GM19467 (cell line): ENCODE measurements at regions not wholly inside any gene's neighbourhood (a gene's known extent, or its start where the extent isn't known, plus 50 kb on each side); places are given as distances from the start of the nearest gene placed in this dataset.

Source experiments
- ATAC-seq: cut with Tn5 transposase; IDR thresholded peaks from one replicate; pipeline ENCODE4 v1.9.1; 2021; ENCODE audit warnings: mild to moderate bottlenecking, moderate library complexity; ENCODE audit not compliant: unreplicated experiment

DNA sequence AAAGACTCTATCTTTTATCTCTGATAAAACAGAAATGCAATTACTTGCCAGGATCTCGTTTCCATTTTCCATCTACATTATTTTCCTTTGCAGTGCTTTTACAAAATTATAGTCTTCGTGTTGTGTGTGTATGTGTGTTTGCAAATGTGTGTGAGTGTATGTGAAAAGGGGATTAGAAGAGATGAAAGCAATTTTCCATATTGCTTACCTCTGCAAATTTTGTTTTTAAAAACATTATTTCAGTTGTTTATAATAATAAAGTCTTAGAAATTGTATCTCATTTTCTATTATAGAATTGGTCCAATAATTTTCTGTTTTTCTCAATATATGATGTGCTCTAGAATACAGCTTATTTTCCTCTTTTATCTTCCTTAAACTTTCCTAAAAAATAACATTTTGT lies 421.3 kb upstream of the ANKRD30A start:
- ATAC-seq, result no peak

DNA sequence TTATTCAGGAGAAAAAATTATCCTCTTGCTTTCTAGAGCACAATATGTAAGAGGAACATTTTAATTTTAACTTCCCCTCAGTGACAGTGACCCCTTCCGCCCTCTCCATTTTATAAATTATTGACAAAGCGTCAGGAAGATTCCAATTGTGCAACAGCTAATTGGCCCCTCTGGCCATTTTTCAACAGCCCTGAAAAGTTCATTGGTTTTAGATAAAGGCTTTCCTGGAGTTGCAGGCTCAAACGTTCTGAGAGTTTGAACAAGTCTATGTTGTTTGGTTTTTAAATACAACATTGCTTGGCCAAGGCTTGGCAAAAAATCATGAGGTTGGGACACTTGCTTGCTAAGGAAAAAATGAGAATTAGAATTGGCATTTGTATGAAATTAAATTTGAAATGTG lies 422.2 kb upstream of the ANKRD30A start:
- ATAC-seq, result no peak

DNA sequence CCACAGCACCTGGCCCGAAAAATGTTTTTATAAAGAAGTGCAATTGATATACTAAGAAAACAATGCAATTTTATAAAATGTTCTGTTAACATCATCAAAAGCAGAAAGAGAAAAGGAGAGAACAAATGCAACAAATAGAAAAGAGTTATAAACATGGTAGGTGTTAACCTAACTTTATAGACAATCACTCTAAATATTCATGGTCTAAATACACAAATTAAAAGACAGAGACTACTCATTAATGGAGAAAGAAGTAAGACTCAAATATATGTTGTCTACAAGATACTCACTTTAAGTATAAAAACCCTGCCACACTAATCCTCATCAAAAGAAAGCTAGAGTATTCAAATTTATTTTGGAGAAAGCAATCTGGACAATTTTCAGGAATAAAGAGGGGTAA lies 425.3 kb upstream of the ANKRD30A start:
- ATAC-seq, result no peak

DNA sequence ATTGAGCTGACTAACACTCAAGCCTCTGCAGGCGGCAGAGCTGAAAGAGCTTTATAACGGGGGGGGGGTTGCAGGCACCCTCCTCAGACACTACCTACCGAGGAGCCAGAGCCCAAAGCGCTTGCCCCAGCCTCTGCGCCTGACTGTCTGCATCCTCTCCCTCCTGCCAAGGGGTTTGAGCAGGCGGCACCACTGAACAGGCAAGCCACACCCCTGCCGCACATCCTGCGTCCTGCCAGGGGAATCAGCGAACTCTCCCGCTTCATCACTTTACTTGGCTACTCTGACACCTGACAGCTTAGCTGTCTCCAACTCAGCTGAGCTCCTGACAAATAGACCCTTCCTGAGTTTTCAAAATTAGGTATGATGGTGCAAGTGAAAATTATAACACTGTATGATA lies 432.6 kb upstream of the ANKRD30A start:
- ATAC-seq, result no peak

DNA sequence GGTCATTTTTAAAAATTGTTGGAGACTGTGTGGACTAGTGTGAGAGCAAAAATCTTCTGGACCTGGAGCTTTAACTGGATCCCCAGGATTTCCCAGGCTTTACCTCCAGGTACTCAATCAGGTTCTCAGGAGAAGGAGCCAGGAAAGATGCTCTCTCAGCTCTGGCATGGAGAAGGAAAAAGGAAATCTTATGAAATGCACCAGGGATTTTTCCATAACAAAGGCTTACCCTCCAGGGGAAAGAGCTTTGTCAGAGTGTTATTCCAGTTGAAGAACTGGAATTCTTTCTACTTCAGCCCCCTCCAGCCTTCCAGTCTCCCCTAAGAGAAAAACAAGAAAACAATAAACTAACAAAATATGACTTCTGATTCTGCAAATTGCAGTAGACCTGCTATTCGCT lies 436.7 kb upstream of the ANKRD30A start:
- no peak for ATAC-seq

DNA sequence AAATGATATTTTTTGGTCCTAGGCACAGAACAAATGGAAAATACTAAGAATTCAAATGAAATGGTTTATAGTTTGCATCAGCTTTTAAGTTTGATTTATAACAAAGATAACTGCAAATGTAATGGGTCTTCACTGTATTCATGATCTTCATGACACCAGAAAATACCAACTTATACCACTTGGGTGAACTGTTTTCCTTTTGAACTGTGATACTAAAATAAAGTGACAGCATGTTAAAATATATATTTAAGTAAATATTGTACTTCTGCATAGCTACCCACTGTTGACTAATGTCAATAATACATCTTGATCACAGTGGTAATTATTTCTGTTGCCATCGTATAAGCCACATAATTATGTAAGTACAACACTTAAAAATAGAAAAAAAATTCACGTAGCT lies 442.0 kb upstream of the ANKRD30A start:
- ATAC-seq, result no peak

DNA sequence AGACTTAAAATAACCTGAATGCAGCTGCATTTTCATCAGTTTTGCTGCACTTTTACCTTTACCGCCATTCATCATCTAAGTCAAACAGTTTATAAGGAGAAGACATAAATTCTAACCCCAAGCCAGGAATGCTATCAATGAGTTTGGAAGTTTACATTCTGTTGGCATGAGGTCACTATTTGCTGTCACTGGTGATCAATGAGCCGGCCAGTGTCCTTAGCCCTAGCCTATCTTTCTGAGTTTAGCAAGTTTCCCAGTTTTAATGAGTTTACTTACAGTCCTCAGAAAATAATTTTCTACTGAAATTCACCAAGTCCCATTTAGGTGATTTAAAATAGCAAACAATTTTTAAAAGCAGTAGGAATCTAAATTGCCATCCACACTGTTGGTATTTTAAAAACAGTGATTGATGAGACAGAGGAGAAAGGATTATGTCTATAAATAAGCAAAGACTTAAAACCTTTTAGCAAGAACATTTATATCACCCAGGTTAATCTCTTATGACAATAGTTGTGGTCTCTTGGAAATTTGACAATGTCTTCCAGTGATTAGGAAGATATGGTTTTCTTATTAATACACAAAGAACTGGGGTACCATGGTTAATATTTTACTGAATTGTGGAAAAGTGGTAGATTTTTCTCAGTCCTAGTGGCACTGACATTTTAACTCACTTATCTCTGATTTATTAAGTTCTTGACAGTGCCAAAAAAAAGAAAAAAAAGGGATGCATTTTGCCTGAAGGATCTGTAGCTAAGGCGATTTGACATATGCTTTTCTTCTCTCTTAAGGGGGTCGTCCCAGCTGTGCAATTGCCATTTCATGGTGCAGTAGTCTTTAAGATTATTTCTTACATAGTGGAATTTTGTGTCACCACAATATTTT lies 443.4 kb upstream of the ANKRD30A start:
- no peak for ATAC-seq

DNA sequence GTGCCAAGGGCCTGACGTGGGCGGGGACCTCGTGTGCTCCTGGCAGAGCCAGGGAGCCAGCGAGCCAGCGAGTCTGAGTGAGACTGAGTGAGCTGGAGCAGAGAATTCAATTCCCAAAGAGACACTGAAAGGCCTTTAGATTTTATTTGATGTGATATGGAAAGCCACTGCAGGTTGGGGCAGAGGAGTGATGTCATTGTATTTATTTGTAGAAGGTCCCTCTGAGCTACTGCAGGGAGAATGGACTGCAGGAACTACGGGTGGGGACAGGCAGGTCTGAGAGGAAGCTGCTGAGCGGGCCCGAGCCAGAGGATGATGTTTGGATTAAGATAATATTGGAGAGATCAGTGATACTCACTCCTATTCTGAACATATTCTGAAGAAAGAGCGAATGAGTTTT lies 445.8 kb upstream of the ANKRD30A start:
- ATAC-seq, result no peak

DNA sequence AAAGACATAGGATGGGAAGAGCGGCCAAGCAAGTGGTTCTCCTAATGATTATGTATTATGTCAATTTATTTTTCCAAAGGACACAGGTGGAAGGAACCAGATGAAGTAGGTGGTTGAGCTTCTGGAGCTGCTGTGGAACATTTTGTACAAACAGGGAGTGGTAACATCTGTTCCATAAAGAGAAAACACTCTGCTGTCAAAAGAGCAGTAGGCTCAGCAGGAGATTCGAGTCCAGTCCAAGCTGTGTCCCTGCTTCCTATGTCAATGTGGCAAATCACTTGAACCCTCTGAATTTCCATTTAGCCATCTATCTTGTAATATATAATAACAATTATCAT lies 448.0 kb upstream of the ANKRD30A start:
- no peak for ATAC-seq

DNA sequence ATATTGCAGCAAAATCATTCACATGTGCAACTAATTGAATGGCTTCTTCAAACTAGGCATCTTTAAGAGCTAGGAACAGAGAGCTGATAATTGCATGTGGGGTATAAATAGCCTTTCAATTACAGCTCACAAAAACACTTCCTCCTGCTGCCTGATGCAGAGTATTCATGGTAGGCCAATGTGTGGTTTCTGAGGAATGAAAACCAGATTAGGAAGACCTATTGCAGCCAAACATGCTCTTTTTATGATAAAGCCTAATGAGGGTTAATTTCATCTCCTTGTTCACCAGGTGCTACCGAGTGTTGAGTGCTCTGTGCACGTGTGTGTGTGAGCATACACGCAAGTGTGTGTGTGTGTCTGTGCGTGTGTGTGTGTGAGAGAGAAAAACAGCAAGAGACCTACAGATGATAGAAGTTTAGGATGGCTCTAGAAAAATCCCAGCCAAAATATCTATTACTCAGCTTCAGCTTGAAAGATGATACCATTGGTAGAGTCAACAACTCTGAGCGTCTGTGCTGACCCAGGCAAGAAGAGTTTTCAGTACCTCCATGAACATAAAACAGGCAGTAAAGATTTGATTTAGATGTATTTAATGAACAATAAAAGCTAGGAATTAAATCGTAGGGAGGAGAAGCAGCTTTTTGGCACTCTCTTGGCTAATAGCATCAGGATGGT lies 448.5 kb upstream of the ANKRD30A start:
- no peak for ATAC-seq

DNA sequence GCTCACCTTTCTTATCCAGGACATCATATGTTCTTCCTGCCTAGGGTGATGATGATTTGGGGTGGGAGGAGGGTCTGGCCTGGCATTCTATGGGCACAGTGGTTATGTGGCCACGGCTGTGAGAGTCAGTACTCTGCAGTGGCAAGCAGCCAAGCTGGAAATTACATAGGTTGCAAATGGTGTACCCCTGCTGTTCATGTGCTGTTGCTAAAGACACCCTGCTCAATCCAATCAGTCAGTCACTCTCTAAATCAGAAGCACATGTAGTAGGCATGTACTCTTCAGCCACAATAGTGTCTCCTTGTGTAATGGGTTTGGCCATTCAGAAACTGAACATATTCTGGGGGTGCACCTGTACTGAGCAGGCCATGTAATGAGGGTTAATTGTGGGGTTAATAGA lies 449.1 kb upstream of the ANKRD30A start:
- no peak for ATAC-seq

DNA sequence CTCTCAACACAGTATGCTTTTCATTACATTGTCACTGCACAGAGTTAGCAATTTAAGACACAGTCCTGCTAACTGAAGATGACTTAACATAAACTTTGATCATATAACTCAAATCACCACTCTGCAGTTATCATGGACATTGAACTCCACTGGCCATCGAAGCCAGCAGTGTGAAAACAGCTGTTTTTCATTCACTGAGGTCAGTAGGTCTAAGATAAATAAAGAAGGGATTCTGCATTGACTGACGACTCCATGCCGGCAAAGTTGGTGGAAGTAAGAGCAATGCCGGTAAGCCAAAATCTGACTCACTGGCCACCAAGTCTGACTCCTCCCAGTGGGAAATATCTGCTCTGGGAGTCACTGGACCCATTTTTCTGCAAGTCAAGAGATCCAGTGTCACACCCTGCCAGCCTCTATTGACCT lies 449.9 kb upstream of the ANKRD30A start:
- ATAC-seq, result no peak

DNA sequence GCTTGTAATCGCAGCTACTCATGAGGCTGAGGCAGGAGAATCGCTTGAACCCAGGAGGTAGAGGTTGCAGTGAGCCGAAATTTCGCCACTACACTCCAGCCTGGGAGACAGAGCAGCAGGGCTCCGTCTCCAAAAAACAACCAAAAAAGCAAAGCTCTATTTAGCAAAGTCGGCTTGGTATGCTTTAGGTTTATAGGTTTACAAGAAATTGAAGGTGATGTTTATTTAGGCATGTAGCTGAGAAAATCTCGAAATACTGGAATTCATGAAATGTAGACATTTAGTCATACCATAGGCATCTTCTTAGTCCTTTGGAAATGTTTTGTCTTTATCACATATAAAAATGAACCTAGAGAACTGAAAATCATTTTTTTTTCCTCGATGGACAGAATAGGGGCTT lies 453.8 kb upstream of the ANKRD30A start:
- ATAC-seq, result no peak

DNA sequence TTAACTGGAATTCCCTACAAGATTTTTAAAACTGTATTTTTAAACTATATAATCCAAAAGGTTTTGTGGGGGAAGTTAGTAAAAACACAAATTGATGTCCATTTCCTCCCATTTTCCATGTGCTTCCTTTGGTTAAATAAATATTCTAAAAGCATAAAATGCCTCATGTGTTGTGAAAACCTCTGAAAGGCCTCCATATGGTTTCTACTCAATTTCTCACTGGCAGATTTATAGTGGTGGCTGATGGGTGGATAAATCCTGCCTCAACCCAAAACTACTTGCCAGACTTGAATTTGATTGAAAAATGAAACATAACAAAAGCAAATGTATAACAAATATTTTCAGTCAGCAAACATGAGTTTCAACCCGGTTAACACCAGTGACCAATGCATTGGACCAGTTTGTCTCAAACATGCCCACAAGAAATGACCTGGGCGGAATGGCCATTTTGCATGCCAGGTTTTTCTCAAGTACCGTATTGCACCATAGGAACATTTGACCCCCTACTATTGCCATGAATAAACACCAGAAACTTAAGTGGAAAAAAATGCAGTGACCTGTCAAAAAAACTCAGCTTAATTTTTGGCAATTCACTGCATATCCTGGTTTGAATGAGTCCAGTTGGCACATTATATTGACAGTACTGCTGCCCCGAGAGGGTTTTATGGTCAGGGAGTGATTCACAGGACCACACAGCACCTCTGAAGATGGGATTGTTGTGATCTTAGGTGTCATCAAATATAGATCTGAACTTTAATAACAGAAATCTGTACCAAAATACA lies 454.6 kb upstream of the ANKRD30A start:
- ATAC-seq, result no peak

DNA sequence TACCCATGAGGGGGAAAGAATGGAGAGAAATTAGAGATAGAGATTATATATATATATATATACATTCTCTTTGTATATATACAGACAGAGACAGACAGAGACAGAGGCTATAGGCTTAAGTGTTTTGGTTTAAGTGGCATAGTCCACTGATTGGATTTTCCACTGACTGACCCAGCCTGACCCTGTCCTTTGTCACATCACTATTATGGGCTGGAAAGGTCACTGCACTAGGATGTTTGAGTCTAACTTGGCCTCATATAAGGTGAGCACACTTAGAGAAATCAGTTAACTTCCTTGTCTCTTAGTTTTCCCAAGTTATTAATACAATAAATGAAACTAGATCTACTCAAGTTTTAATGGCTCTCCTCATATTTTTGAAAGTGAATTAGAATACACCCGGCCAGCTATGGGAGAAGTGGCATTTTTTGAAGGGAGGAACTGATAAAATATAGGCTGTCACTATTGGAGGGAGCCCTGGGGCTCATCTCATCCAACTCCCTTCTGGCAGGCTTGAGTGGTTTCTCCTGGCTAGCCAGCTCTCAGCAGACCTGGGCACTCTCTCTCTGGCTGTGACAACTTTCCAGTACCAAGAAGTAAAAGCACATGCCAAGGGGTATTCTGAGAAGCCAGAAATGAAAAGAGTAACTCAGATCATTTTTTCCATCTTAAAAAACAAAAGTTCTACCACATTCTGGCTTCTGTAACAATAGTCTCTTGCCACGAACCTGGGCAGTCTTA lies 455.6 kb upstream of the ANKRD30A start:
- ATAC-seq, result no peak

DNA sequence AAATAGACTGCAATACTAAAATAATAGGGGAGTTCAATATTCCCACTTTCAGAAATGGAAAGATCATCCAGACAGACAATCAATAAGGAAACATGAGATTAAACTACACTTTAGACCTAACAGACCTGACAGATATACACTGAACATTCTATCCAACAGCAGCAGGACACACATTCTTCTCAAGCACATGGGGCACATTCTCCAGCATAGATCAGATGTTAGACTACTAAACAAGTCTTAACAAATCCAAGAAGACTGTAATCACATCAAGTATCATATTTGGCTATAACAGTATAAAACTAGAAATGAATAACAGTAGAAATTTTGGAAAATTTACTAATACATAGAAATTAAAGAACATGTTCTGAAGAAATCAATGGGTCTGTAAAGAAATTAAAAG lies 458.9 kb upstream of the ANKRD30A start:
- no peak for ATAC-seq

DNA sequence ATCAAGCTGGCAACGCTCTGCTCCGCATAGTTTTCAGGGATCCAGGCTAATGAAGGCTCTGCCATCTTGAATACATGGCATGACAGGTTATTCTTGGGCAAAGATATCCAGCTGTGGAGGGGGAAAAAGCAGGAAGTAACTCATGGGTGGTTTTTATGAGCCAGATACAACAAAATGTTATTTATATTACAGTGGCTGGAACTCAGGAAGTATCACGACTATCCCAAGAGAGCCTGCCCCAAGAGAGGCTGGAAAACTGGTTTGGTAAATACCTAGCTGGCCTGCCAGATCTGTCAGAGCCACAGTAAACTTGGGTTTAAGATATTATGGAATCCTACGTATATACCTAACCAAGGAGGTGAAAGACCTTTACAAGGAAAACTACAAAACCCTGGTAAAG lies 462.8 kb upstream of the ANKRD30A start:
- ATAC-seq, result no peak

DNA sequence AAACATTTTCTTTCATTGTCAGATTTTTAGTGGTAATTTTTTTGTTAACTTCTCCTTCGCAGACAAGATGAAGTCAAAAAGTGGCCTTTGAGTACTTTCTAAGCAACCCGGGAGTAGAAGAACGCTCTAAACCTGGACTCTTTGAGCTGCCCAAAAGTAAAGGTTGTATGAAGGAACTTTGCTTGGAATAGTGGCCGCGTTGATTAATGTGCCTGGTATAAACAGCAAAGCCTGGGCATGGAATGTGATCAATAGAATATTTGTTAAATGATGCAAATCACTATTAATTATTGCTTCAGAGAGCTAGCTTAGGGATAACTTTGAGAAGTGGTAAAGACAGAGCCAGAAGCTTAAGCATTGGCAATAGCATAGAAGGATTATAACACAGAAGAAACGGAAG lies 475.1 kb upstream of the ANKRD30A start:
- ATAC-seq, result no peak

DNA sequence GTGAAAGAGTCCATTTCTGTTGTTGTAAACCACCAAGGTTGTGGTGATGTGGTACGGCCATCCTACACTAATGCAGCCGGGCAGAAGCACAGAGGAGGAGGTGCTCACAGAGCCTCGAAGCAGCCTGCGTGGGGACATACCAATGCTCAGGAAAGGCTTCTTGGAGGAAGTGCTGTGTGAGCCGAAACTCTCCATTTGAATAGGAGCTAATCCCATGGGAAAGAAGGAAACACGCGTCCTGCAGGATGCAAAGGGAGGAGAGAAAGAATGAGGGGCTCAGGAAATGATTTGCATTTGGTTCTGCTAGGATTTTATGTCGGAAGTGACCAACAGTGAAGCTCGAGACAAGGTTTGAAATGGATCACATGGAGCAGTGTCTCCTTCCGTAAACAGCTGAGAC lies 477.9 kb upstream of the ANKRD30A start:
- ATAC-seq, result no peak

DNA sequence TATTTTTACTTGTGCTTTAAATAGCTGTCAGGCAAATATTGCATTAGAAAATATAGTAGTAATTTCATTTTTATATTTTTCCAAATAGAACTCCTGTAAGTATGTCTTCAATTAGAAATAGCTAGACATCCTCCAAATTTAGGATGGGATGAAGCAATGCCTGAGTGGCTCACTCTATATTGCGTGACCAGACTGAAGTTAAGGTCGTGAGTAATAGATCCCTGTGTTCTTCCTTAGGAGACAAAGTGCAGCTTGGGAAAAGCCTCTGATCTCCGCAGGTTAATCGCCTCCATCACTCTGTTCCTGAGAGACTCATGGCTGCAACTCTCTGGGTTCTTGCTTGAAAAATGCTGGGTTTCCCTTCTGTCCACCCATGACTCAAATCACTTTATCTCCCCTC lies 484.8 kb upstream of the ANKRD30A start:
- no peak for ATAC-seq

DNA sequence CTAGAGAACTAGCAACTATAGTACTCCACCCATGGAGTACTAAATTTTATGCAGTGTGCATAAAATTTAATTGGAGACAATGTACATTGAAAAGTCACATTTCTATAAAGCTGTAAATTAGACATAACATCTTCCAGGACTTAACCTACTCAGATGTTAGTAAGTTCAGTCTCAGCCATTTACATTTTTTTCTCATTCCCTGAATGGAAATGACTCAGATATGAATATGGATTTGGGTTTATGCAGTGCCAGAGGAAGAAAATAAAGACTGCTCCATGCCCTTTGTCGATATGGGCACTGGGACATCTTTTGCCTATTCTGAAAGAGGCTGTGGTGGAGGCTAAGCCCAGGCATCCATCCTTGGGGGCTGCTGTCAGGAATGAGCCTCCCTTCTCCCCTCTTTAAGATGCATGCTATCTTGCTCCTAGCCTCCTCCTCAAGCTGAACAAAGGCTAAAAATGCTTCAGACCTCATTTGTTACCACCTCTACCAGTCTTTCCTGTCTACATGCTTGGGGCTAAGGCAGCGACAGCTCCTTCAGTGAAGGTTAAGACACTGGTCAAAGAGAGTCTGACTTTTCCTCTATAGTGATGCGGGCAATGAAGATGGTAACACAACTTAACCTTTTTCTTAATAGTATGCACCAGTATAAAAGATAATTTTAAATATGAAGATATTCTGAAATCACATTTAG lies 486.8 kb upstream of the ANKRD30A start:
- ATAC-seq, result no peak
